Tibial nerve (tissue), 4 donors: ENCODE measurements at regions not wholly inside any gene's neighbourhood (a gene's known extent, or its start where the extent isn't known, plus 50 kb on each side); places are given as distances from the start of the nearest gene placed in this dataset.

ENCODE experiments used
- CTCF ChIP-seq, 5 experiments: fragments of 200-600 bp in 3 of 5; fragments of 450-650 bp in 2 of 5; sonication (generic) in 3 of 5; IDR thresholded peaks; one replicate each; pipeline ENCODE4 v1.5.1; 2016 to 2019; ENCODE audit warnings: antibody characterized with exemption in 5 of 5, mild to moderate bottlenecking in 3 of 5, moderate library complexity in 2 of 5
- EP300 ChIP-seq, 2 donors: sonication (generic); formaldehyde crosslinking; IDR thresholded peaks; one replicate each; pipeline ENCODE4 v1.6.1; 2017; ENCODE audit warnings: antibody characterized with exemption in 2 of 2, mild to moderate bottlenecking in 1 of 2

GRCh38 chr7:82602066-82602465 is 158.5 kb upstream of the CACNA2D1 start:
- TF ChIP-seq EP300 (IDR thresholded peaks at IDR 0.05) (no peak), CTCF (IDR thresholded peaks at IDR 0.05) (no peak)
